WTC11 (cell line): ENCODE measurements at regions not wholly inside any gene's neighbourhood (a gene's known extent, or its start where the extent isn't known, plus 50 kb on each side); places are given as distances from the start of the nearest gene placed in this dataset.

ENCODE experiments used
- ATAC-seq: fragments of 200-7000 bp; cut with Tn5 transposase; 2 replicates; pipeline ENCODE4 v1.10.0; 2021; ENCODE audit warnings: mild to moderate bottlenecking, moderate library complexity
- CTCF ChIA-PET: fragments of 300-600 bp; sonication (Branson Sonifier 250); formaldehyde crosslinking; loops from one replicate; lab custom pipeline; 2021; ENCODE audit warnings: antibody characterized with exemption; lab: Charles Lee
- POLR2A ChIA-PET: fragments of 350-600 bp; sonication (Branson Sonifier 250); formaldehyde crosslinking; loops from one replicate; lab custom pipeline; 2021; ENCODE audit warnings: antibody characterized with exemption; lab: Charles Lee
- DNase-seq: peaks from one replicate; pipeline ENCODE4 v3.0.0; 2021; ENCODE audit warnings: low spot score
- H3K27ac Mint-ChIP-seq: 2 replicates; pipeline ENCODE4 v1.8.0; 2021; ENCODE audit warnings: mixed read lengths
- H3K27me3 Mint-ChIP-seq: 2 replicates; pipeline ENCODE4 v1.8.0; 2021; ENCODE audit warnings: low read depth, mild to moderate bottlenecking, moderate library complexity, mixed read lengths
- H3K36me3 Mint-ChIP-seq: 2 replicates; pipeline ENCODE4 v1.8.0; 2021; ENCODE audit warnings: mixed read lengths
- H3K4me1 Mint-ChIP-seq: 2 replicates; pipeline ENCODE4 v1.8.0; 2022; ENCODE audit warnings: mixed read lengths
- H3K4me3 Mint-ChIP-seq: 2 replicates; pipeline ENCODE4 v1.8.0; 2021; ENCODE audit warnings: mild to moderate bottlenecking, moderate library complexity, mixed read lengths
- H3K9me3 Mint-ChIP-seq: 2 replicates; pipeline ENCODE4 v1.8.0; 2021; ENCODE audit warnings: mixed read lengths
- CTCF ChIP-seq: fragments of 200-600 bp; IDR thresholded peaks from 2 replicates; pipeline ENCODE4 v1.8.0; 2022; ENCODE audit warnings: antibody characterized with exemption
- FOXJ3 ChIP-seq: sonication (generic); formaldehyde crosslinking; IDR thresholded peaks from 2 replicates; pipeline ENCODE4 v1.9.0; 2021; ENCODE audit warnings: missing genetic modification reagents, mild to moderate bottlenecking, borderline replicate concordance
- FOXP4 ChIP-seq: sonication (generic); formaldehyde crosslinking; IDR thresholded peaks from 2 replicates; pipeline ENCODE4 v1.8.0; 2022; ENCODE audit warnings: mild to moderate bottlenecking, missing genetic modification reagents
- HMGA2 ChIP-seq: fragments of 250-450 bp; sonication (Bioruptor Pico); IDR thresholded peaks from 2 replicates; pipeline ENCODE4 v1.4.0; 2021; ENCODE audit warnings: mild to moderate bottlenecking, moderate library complexity
- MAX ChIP-seq: sonication (generic); formaldehyde crosslinking; IDR thresholded peaks from 2 replicates; pipeline ENCODE4 v1.8.0; 2022; ENCODE audit warnings: mild to moderate bottlenecking, missing genetic modification reagents
- NFATC4 ChIP-seq: fragments of 250-450 bp; sonication (Bioruptor Pico); IDR thresholded peaks from 2 replicates; pipeline ENCODE4 v1.9.0; 2021; ENCODE audit warnings: mild to moderate bottlenecking
- NFYB ChIP-seq: sonication (generic); formaldehyde crosslinking; conservative IDR thresholded peaks from 2 replicates; pipeline ENCODE4 v1.8.0; 2022; ENCODE audit warnings: low read depth, missing genetic modification reagents
- NR2C2 ChIP-seq: sonication (generic); formaldehyde crosslinking; IDR thresholded peaks from 2 replicates; pipeline ENCODE4 v1.8.0; 2022; ENCODE audit warnings: mild to moderate bottlenecking, missing genetic modification reagents
- NR3C1 ChIP-seq: sonication (generic); formaldehyde crosslinking; conservative IDR thresholded peaks from 2 replicates; pipeline ENCODE4 v1.8.1; 2023; ENCODE audit warnings: low read depth, mild to moderate bottlenecking, missing genetic modification reagents
- TEAD4 ChIP-seq: sonication (generic); formaldehyde crosslinking; IDR thresholded peaks from 2 replicates; pipeline ENCODE4 v1.8.0; 2022; ENCODE audit warnings: mild to moderate bottlenecking, missing genetic modification reagents
- TP53 ChIP-seq: sonication (generic); formaldehyde crosslinking; IDR thresholded peaks from 2 replicates; pipeline ENCODE4 v1.8.1; 2023; ENCODE audit warnings: mild to moderate bottlenecking, missing genetic modification reagents
- ZNF425 ChIP-seq: fragments of 250-450 bp; sonication (Bioruptor Pico); conservative IDR thresholded peaks from 2 replicates; pipeline ENCODE4 v1.9.0; 2021; ENCODE audit warnings: mild to moderate bottlenecking
- TF ChIP-seq, protein P1 (sequence below): sonication (generic); formaldehyde crosslinking; IDR thresholded peaks from 2 replicates; pipeline ENCODE4 v1.8.1; 2023; ENCODE audit warnings: mild to moderate bottlenecking, missing genetic modification reagents
- TF ChIP-seq, protein P2 (sequence below): sonication (generic); formaldehyde crosslinking; IDR thresholded peaks from 2 replicates; pipeline ENCODE4 v1.8.0; 2022; ENCODE audit warnings: missing genetic modification reagents
- TF ChIP-seq, protein P3 (sequence below): sonication (generic); formaldehyde crosslinking; IDR thresholded peaks from 2 replicates; pipeline ENCODE4 v1.8.0; 2023; ENCODE audit warnings: missing genetic modification reagents
- TF ChIP-seq, protein P4 (sequence below): sonication (generic); formaldehyde crosslinking; IDR thresholded peaks from 2 replicates; pipeline ENCODE4 v1.8.1; 2022; ENCODE audit warnings: mild to moderate bottlenecking, missing genetic modification reagents, moderate library complexity, borderline replicate concordance
- TF ChIP-seq, protein P5 (sequence below): sonication (generic); formaldehyde crosslinking; IDR thresholded peaks from 2 replicates; pipeline ENCODE4 v1.8.1; 2023; ENCODE audit warnings: mild to moderate bottlenecking, missing genetic modification reagents, moderate library complexity

DNA sequence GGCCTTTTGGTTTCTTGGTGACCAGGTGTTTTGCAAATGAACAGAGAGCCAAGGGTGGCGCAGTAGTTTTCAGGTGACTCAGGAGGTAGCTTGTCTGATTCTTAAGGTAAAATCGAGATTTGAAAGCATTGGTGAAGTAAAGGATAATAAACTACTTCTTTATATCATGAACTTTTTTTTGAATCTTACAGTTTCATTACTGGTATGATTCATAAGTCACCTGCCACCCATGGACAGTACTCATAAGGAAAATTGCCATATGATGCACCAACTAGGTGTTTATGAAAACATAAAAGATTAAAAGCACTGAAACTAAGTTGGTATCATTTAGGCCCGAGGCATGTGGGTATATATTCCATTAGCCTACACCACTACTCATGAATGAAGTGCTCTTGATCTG lies 84.1 kb upstream of the MGAT5 start (continued):
- TF ChIP-seq FOXP4 (no peak), TP53 (CRISPR knock-in tag) (no peak), MAX (no peak), NR2C2 (no peak), NR3C1 (no peak), ZNF425 (CRISPR knock-in tag) (no peak)
- TF ChIP-seq, protein P1, sequence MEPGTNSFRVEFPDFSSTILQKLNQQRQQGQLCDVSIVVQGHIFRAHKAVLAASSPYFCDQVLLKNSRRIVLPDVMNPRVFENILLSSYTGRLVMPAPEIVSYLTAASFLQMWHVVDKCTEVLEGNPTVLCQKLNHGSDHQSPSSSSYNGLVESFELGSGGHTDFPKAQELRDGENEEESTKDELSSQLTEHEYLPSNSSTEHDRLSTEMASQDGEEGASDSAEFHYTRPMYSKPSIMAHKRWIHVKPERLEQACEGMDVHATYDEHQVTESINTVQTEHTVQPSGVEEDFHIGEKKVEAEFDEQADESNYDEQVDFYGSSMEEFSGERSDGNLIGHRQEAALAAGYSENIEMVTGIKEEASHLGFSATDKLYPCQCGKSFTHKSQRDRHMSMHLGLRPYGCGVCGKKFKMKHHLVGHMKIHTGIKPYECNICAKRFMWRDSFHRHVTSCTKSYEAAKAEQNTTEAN (CRISPR knock-in tag), result no peak
- TF ChIP-seq, protein P2, sequence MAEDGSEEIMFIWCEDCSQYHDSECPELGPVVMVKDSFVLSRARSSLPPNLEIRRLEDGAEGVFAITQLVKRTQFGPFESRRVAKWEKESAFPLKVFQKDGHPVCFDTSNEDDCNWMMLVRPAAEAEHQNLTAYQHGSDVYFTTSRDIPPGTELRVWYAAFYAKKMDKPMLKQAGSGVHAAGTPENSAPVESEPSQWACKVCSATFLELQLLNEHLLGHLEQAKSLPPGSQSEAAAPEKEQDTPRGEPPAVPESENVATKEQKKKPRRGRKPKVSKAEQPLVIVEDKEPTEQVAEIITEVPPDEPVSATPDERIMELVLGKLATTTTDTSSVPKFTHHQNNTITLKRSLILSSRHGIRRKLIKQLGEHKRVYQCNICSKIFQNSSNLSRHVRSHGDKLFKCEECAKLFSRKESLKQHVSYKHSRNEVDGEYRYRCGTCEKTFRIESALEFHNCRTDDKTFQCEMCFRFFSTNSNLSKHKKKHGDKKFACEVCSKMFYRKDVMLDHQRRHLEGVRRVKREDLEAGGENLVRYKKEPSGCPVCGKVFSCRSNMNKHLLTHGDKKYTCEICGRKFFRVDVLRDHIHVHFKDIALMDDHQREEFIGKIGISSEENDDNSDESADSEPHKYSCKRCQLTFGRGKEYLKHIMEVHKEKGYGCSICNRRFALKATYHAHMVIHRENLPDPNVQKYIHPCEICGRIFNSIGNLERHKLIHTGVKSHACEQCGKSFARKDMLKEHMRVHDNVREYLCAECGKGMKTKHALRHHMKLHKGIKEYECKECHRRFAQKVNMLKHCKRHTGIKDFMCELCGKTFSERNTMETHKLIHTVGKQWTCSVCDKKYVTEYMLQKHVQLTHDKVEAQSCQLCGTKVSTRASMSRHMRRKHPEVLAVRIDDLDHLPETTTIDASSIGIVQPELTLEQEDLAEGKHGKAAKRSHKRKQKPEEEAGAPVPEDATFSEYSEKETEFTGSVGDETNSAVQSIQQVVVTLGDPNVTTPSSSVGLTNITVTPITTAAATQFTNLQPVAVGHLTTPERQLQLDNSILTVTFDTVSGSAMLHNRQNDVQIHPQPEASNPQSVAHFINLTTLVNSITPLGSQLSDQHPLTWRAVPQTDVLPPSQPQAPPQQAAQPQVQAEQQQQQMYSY, result no peak

DNA sequence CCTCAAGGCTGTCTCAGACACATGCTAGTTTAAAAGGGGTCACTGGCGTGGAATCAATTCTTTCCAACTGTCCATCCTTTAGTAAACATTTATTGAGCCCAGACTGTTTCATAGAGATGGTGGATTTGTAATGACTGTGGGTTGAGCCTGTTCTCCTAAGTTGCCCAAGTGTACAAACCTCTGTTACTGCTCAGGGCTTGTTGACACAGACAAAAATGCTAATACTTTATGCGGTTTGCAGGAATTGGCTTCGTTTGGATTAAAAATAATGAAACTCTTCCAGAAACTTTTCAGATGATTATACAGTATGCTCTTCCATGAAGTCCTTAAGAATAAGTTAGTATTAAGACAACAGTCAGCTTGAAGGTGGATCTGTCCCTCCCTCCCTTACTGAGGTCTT lies 83.6 kb upstream of the MGAT5 start:
- DNase-seq (no peak), ATAC-seq (no peak)
- Mint-ChIP-seq H3K9me3 (0 out of 2 replicates have a peak, but pooled peaks cover 3% of the 10 kb centered on the region), H3K27ac (no peak overlapping the region; the same call in 1 of the 2 replicates), H3K36me3 (peaks cover 6% of the 10 kb centered on the region)
- TF ChIP-seq, protein P3, sequence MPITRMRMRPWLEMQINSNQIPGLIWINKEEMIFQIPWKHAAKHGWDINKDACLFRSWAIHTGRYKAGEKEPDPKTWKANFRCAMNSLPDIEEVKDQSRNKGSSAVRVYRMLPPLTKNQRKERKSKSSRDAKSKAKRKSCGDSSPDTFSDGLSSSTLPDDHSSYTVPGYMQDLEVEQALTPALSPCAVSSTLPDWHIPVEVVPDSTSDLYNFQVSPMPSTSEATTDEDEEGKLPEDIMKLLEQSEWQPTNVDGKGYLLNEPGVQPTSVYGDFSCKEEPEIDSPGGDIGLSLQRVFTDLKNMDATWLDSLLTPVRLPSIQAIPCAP, result no peak
- TF ChIP-seq HMGA2 (CRISPR knock-in tag), result no peak
- no peak for TF ChIP-seq TEAD4 (CRISPR knock-in tag)
- TF ChIP-seq NFATC4 (CRISPR knock-in tag), result no peak
- TF ChIP-seq, protein P4, sequence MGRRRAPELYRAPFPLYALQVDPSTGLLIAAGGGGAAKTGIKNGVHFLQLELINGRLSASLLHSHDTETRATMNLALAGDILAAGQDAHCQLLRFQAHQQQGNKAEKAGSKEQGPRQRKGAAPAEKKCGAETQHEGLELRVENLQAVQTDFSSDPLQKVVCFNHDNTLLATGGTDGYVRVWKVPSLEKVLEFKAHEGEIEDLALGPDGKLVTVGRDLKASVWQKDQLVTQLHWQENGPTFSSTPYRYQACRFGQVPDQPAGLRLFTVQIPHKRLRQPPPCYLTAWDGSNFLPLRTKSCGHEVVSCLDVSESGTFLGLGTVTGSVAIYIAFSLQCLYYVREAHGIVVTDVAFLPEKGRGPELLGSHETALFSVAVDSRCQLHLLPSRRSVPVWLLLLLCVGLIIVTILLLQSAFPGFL (CRISPR knock-in tag), result no peak
- TF ChIP-seq FOXJ3 (CRISPR knock-in tag), result no peak
- TF ChIP-seq, protein P5, sequence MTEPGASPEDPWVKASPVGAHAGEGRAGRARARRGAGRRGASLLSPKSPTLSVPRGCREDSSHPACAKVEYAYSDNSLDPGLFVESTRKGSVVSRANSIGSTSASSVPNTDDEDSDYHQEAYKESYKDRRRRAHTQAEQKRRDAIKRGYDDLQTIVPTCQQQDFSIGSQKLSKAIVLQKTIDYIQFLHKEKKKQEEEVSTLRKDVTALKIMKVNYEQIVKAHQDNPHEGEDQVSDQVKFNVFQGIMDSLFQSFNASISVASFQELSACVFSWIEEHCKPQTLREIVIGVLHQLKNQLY (CRISPR knock-in tag), result no peak
- no peak for TF ChIP-seq NFYB (CRISPR knock-in tag)
- no peak for TF ChIP-seq CTCF
- TF ChIP-seq, all 79 proteins: peak for 0
- ChIA-PET CTCF (interaction anchor here (1.0 to 1.4 kb wide), 2 partner anchors 281 to 284 kb away, joined by 3 to 4 read pairs; no protein-coding TSS in a partner anchor), POLR2A (no interaction called here)
- H3K27me3 Mint-ChIP-seq, result no peaks in the 10 kb centered on the region
- H3K4me1 Mint-ChIP-seq, result peaks cover 25% of the 10 kb centered on the region
- no peak overlapping the region for H3K4me3 Mint-ChIP-seq
